Stimulated activated CD8-positive, alpha-beta memory T cell treated with anti-CD3 and anti-CD28 coated beads, Interleukin-7, amount 100 ng/mL, for 1 hour (primary cell): ENCODE measurements at regions not wholly inside any gene's neighbourhood (a gene's known extent, or its start where the extent isn't known, plus 50 kb on each side); places are given as distances from the start of the nearest gene placed in this dataset.
"Not testable (repeated sequence)": the region's sequence is repeated elsewhere in the genome, so short reads cannot be mapped to it uniquely, and the experiment has no call there.

Experiments used
- DNase-seq, 2 donors: peaks; one replicate each; pipeline ENCODE4 v3.0.0-alpha.2; 2020; ENCODE audit warnings: low read depth in 2 of 2

- no peak for DNase-seq
These were observed 371.8 kb upstream of the RPS23 start for GRCh38 chr5:82649943-82650342.

GRCh38 chr5:82644766-82645165 lies 366.6 kb upstream of the RPS23 start:
- no peak for DNase-seq

GRCh38 chr5:82644229-82644628 lies 366.1 kb upstream of the RPS23 start:
- DNase-seq: no peak

GRCh38 chr5:82642313-82642712 lies 364.2 kb upstream of the RPS23 start:
- no peak for DNase-seq

- DNase-seq: no peak
These were observed 363.3 kb upstream of the RPS23 start for GRCh38 chr5:82641331-82642003.

- no peak for DNase-seq
These were observed 362.8 kb upstream of the RPS23 start for GRCh38 chr5:82640916-82641315.

GRCh38 chr5:82639393-82640144 lies 361.4 kb upstream of the RPS23 start:
- no peak for DNase-seq

GRCh38 chr5:82636591-82636990 lies 358.4 kb upstream of the RPS23 start:
- no peak for DNase-seq

GRCh38 chr5:82635561-82636288 lies 357.6 kb upstream of the RPS23 start:
- DNase-seq: no peak

GRCh38 chr5:82628364-82628910 lies 350.3 kb upstream of the RPS23 start:
- no peak for DNase-seq

- DNase-seq: not testable (repeated sequence)
These were observed 348.9 kb upstream of the RPS23 start for GRCh38 chr5:82626905-82627591.

- not testable (repeated sequence) for DNase-seq
These were observed 347.9 kb upstream of the RPS23 start for GRCh38 chr5:82626012-82626411.

- no peak for DNase-seq
These were observed 345.9 kb upstream of the RPS23 start for GRCh38 chr5:82624062-82624461.

GRCh38 chr5:82622711-82623514 lies 344.8 kb upstream of the RPS23 start:
- DNase-seq: no peak

GRCh38 chr5:82622205-82622604 lies 344.1 kb upstream of the RPS23 start:
- no peak for DNase-seq

GRCh38 chr5:82620957-82621600 lies 342.9 kb upstream of the RPS23 start:
- no peak for DNase-seq

GRCh38 chr5:82619097-82619496 lies 340.9 kb upstream of the RPS23 start:
- no peak for DNase-seq

- DNase-seq: no peak
These were observed 336.6 kb upstream of the RPS23 start for GRCh38 chr5:82614706-82615105.

GRCh38 chr5:82613891-82614290 lies 335.7 kb upstream of the RPS23 start:
- no peak for DNase-seq

- DNase-seq: no peak
These were observed 332.5 kb upstream of the RPS23 start for GRCh38 chr5:82610686-82611085.
